IPS-18c (cell line): ENCODE measurements at regions not wholly inside any gene's neighbourhood (a gene's known extent, or its start where the extent isn't known, plus 50 kb on each side); places are given as distances from the start of the nearest gene placed in this dataset.

ENCODE experiments used
- H3K4me3 ChIP-seq: 2 replicates; pipeline ENCODE4 v1.7.0; 2013; ENCODE audit warnings: low read depth, mild to moderate bottlenecking, low read length, moderate library complexity; ENCODE audit not compliant: insufficient read depth
- H3K9me3 ChIP-seq: one replicate; pipeline ENCODE4 v1.6.1; 2013; ENCODE audit warnings: mild to moderate bottlenecking, low read length, moderate library complexity; ENCODE audit not compliant: control insufficient read depth, insufficient read depth

DNA sequence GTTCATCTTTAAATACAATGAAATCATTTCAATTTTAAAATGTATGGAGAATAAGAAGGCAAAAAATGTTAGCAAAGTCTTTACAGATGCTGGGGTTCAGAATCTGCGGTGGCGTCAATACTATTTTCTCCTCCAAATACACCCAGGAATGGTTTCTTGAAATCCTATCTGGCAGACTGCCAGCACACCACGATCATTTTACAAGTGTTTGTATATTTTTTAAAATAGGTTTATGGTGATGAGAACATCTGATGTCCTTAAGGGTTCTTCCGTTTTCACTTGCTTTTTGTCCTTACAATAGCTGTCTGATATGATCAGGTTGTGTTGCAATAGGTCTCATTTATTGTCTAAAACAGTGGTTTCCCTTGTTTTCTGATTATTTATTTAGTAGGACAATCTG is 89.6 kb downstream of the CMPK2 start:
- Histone ChIP-seq H3K9me3 (no peaks in the 10 kb centered on the region), H3K4me3 (no peak overlapping the region)

GRCh38 chr2:6777626-6778025 is 88.1 kb downstream of the CMPK2 start:
- Histone ChIP-seq H3K9me3 (no peaks in the 10 kb centered on the region), H3K4me3 (no peak overlapping the region)

- Histone ChIP-seq H3K9me3 (no peaks in the 10 kb centered on the region), H3K4me3 (no peak overlapping the region)
These were observed 84.9 kb downstream of the CMPK2 start for GRCh38 chr2:6780765-6781274.

DNA sequence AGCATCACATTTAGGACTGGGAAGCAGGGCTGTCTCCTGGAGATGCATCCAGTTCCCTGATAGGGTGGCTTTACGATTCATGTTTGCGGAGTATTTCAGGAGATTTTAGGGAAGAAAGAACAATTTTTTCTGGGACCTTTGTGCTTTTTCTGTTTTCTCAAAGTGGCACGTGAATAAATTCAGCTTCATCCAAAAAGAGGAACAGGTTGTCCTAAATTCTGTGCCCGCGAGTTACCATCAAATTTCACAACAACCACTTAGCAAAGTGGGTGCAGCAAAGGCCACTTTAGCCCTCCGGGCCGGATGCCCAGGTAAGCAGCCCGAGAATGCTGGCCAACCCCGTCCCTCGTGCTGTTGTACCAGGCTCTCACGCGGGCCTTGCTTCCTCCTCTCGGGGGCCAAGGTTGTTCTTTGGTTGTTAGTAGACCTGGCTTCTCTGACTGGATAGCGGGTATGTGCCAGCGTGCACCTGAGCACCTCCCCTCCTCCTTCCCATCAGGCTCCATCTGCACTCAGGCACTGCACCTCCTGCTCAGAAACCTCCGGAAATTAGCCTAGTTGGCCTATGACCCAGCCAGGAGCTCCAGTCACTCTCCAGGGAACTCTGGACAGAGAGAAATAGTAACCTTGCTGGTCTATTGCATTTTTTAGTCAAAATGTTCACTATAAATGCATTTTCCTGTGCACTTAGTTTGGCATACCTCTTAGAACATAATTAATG is 83.0 kb downstream of the CMPK2 start:
- Histone ChIP-seq H3K9me3 (no peaks in the 10 kb centered on the region), H3K4me3 (no peak overlapping the region)

DNA sequence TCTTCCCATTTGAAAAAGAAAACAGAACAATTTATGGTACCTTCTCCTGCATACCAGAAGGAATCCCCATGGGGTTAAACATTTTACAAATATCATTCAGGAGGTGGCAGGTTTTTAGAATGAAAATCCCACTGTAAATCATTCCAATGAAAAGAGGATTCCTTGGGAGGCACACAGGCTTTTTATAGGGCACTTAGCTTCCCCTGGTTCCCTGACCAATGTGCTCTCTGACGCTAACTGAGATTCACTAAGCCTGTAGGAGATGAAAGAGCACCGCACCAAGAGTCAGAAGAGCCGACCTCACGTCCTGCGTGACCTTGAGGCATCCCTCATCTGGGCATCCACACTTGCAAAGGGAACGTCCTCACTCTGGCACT is 82.5 kb downstream of the CMPK2 start:
- H3K9me3 ChIP-seq, result no peaks in the 10 kb centered on the region
- no peak overlapping the region for H3K4me3 ChIP-seq

DNA sequence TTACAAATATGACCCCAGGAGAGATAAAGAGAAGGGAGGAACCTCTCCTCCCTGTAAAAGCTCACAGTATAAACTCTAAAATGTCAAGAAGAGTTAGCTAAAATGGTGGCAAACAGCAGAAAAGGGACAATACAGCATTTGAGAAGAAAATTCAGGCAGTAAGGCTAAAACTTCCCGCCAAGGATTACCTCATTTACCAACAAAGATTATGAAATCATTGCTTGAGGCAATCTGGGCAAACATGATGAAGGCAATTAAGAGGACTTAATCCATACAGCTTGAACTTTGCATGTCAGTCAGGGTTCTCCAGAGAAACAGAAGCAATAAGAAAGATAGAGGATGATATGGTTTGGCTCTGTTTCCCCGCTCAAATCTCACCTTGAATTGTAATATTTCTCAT is 81.4 kb downstream of the CMPK2 start:
- H3K9me3 ChIP-seq, result no peaks in the 10 kb centered on the region
- no peak overlapping the region for H3K4me3 ChIP-seq

- Histone ChIP-seq H3K9me3 (no peaks in the 10 kb centered on the region), H3K4me3 (no peak overlapping the region)
These were observed 80.2 kb downstream of the CMPK2 start for GRCh38 chr2:6785493-6785892.

DNA sequence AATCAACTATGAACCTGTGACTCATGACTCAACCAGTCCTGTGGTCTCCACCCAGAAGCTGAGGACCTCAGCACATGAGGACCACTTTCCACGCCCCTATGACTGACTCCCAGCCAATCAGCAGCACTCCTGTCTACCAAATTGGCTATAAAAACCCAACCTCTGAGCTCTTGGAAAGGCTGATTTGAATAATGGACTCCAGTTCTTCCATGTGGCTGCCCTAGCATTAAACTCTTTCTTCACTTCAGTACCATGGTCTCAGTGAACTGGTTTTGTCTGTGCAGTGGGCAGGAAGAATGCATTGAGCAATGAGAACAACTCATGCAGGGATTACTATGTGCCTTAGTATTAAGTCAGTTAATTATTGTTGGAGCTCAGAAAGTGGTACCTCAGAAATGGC is 78.3 kb downstream of the CMPK2 start:
- no peak overlapping the region for H3K4me3 ChIP-seq
- H3K9me3 ChIP-seq, result no peaks in the 10 kb centered on the region

DNA sequence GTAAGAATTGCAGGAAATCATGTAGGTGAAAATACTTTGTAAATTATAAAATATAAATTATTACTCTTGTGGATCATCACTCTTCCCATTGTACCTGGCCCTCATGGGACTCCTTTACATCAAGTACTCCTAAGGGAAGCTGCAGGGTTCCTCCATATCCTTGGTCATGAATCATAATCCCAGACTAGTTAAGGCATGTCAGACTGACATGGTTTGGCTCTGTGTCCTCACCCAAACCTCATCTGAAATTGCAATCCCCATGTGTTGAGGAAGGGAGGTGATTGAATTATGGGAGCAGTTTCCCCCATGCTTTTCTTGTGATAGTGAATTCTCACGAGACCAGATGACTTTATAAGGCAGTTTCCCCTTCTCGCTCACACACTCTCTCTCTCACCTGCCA is 77.1 kb downstream of the CMPK2 start:
- no peaks in the 10 kb centered on the region for H3K9me3 ChIP-seq
- H3K4me3 ChIP-seq, result no peak overlapping the region

DNA sequence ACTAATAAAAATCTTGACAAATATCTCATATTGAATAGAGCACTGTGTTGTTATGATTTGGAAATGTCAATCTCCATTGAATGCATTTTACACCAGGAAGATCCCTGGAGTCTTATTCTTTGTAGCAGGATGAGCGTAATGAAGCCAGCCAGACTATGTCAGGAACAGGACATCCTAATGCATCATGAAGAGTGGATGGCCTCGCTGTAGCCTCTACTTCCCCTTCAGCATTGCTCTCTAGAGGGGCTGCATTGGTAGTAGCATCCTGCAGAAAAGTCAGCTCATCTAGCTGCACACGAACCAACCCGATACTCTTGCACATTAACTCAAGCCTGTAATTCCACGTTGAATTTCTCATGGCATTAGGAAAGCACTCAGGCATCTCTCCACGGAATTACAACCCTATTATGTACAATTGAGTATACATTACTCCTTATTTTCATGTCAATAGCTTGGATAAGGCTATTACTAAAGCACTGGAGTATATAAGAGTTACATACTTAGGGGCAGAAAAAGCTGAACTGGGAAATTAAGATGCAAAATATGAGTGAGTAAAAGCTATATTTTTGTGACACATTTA is 76.1 kb downstream of the CMPK2 start:
- Histone ChIP-seq H3K9me3 (no peaks in the 10 kb centered on the region), H3K4me3 (no peak overlapping the region)

DNA sequence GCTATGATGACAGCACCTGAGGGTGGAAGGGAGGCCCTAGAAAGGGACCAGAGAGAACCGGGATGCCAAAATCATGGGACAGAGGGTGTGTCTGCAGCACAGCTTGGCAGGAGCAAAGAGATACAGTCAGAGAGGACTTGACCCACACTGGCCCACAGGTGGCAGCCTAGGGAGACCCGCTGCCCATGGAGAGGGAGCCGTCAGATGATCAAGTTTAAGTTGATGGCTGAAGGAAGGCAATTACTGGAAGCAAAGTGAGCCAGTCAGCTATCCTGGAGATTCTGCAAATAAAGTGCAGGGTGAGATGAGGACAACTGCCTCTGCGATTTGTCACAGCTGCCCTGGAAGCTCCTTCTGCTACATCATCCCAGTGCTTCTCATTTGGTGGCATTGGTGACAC is 74.0 kb downstream of the CMPK2 start:
- H3K4me3 ChIP-seq, result no peak overlapping the region
- no peaks in the 10 kb centered on the region for H3K9me3 ChIP-seq

DNA sequence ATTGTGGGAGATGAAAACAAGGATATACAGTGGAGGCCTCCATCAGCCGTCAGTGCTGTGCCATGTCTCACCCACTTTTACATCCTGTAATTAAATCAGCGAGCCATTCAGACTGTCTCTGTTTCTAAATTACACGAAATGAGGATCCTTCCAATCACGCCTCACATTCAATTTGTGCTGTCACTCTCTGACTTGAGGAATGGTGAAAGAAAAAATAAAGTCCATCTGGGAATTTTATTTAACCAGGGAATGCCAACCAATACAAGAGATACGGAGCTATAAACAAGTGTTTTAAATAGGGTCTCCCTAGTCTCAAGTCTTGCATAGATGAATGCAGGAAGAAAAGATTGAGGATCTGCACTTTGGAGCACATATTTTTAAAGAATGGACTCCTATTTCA is 72.8 kb downstream of the CMPK2 start:
- H3K9me3 ChIP-seq, result no peaks in the 10 kb centered on the region
- H3K4me3 ChIP-seq, result no peak overlapping the region

- Histone ChIP-seq H3K9me3 (no peaks in the 10 kb centered on the region), H3K4me3 (no peak overlapping the region)
These were observed 72.3 kb downstream of the CMPK2 start for GRCh38 chr2:6793371-6793770.

DNA sequence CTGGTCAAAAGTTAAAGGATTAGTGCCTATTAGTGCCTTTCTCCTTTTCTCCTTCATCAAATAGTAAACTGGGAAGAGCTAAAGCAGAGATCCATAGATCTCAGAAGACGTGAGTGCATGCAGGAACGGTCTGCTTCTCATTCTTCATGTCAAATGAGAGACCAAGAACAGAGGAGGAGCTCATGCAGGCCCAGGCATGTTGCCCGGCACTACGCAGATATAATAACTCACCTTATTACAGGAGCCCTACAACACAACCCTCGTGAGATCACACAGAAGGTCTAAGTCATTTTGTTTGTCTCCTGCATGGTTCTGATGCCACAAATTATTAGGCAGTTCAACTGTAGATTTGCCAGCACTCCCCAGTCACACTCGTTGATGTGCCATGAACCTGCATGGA is 71.8 kb downstream of the CMPK2 start:
- Histone ChIP-seq H3K4me3 (no peak overlapping the region), H3K9me3 (no peaks in the 10 kb centered on the region)

GRCh38 chr2:6794448-6794847 is 71.3 kb downstream of the CMPK2 start:
- no peaks in the 10 kb centered on the region for H3K9me3 ChIP-seq
- no peak overlapping the region for H3K4me3 ChIP-seq
